Mesothelial cell of epicardium (in vitro differentiated cells): ENCODE measurements at regions not wholly inside any gene's neighbourhood (a gene's known extent, or its start where the extent isn't known, plus 50 kb on each side); places are given as distances from the start of the nearest gene placed in this dataset.

Source experiments
- DNase-seq, 2 experiments: peaks; one replicate each; pipeline ENCODE4 v3.0.0; 2021; ENCODE audit warnings: low spot score in 2 of 2; ENCODE audit not compliant: unreplicated experiment in 2 of 2
- H3K27ac Mint-ChIP-seq: 2 replicates; pipeline ENCODE4 v1.8.0; 2021; ENCODE audit warnings: mixed read lengths
- H3K27me3 Mint-ChIP-seq: 2 replicates; pipeline ENCODE4 v1.8.0; 2021; ENCODE audit warnings: low read depth, mixed read lengths
- H3K36me3 Mint-ChIP-seq: 2 replicates; pipeline ENCODE4 v1.8.0; 2021; ENCODE audit warnings: mixed read lengths
- H3K4me1 Mint-ChIP-seq: 2 replicates; pipeline ENCODE4 v1.8.0; 2021; ENCODE audit warnings: mixed read lengths
- H3K4me3 Mint-ChIP-seq: 2 replicates; pipeline ENCODE4 v1.8.0; 2021; ENCODE audit warnings: mild to moderate bottlenecking, moderate library complexity, mixed read lengths
- H3K9me3 Mint-ChIP-seq: 2 replicates; pipeline ENCODE4 v1.8.0; 2021; ENCODE audit warnings: mixed read lengths
- TF ChIP-seq, protein P1 (sequence below): fragments of 200-600 bp; sonication (generic); IDR thresholded peaks from one replicate; pipeline ENCODE4 v1.5.0; 2021; ENCODE audit warnings: antibody characterized with exemption; ENCODE audit not compliant: unreplicated experiment

DNA sequence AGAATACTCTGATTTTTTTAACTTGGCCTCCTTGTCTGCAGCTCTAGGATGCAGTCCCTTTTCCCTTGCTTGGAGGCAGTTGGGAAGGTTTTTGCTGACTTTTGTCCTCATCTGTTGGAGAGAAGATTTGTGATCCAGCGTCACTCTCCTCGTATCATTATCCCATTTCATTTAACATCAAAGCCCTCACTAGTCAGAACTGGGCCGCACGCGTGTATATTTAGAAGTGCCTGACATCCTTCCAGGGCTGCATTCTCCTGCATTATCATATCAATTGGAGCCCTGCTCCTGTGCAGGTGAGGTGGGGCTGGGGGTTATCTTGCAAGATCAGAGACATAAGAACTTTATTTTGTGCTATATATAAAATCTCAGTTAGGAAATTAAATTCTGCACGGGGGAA is 435.1 kb upstream of the HS6ST1 start:
- no peaks in the 10 kb centered on the region for H3K9me3 Mint-ChIP-seq
- TF ChIP-seq, protein P1, sequence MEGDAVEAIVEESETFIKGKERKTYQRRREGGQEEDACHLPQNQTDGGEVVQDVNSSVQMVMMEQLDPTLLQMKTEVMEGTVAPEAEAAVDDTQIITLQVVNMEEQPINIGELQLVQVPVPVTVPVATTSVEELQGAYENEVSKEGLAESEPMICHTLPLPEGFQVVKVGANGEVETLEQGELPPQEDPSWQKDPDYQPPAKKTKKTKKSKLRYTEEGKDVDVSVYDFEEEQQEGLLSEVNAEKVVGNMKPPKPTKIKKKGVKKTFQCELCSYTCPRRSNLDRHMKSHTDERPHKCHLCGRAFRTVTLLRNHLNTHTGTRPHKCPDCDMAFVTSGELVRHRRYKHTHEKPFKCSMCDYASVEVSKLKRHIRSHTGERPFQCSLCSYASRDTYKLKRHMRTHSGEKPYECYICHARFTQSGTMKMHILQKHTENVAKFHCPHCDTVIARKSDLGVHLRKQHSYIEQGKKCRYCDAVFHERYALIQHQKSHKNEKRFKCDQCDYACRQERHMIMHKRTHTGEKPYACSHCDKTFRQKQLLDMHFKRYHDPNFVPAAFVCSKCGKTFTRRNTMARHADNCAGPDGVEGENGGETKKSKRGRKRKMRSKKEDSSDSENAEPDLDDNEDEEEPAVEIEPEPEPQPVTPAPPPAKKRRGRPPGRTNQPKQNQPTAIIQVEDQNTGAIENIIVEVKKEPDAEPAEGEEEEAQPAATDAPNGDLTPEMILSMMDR = no peak
- no peak overlapping the region for H3K4me3 Mint-ChIP-seq
- peaks cover 47% of the 10 kb centered on the region for H3K4me1 Mint-ChIP-seq
- no peaks in the 10 kb centered on the region for H3K36me3 Mint-ChIP-seq
- H3K27me3 Mint-ChIP-seq = no peaks in the 10 kb centered on the region
- peak overlapping the region; percentile 75 for H3K27ac Mint-ChIP-seq
- DNase-seq = no peak

- Mint-ChIP-seq H3K4me3 (no peak overlapping the region), H3K27me3 (no peaks in the 10 kb centered on the region), H3K4me1 (peaks cover 46% of the 10 kb centered on the region), H3K36me3 (no peaks in the 10 kb centered on the region), H3K9me3 (no peaks in the 10 kb centered on the region), H3K27ac (peak overlapping the region; percentile 75)
- DNase-seq = peak in 1 of 2 experiments; percentile 42
- TF ChIP-seq, protein P1 = no peak
Observed at GRCh38 chr2:128754246-128754724, 435.6 kb upstream of the HS6ST1 start.

DNA sequence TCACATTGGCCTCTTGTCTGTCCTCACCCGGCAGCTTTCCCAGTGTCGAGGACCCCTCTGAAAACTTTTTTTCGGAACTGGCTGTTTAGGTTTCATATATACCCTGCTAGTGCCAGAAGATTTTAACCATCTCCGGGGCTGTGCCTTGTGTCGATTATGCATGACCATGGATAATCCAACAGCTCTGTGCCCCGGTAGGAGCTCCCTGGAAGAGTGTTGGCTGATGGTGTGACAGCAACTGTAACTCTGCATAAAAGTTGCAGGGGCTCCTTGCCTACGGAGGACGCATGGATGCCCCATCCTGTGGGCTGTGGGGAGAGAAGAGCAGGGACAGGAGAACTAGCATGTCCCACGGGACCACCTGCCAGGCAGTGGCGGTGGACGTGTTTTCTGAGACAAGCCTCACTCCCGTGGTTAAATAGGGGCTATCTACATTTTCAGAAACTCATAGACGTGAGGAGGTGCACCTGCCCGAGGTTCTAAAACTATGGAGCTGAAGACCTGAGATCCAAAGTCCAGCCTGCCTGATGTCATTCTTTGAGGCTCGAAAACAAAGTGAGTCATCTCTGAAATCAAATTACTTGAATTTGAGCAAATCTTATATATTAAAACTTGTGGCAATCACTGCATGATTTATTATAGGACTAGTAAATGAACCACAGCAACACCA is 437.2 kb upstream of the HS6ST1 start:
- H3K4me1 Mint-ChIP-seq = peaks cover 40% of the 10 kb centered on the region
- H3K27me3 Mint-ChIP-seq = no peaks in the 10 kb centered on the region
- no peak overlapping the region for H3K4me3 Mint-ChIP-seq
- no peak overlapping the region for H3K27ac Mint-ChIP-seq
- no peaks in the 10 kb centered on the region for H3K36me3 Mint-ChIP-seq
- peaks cover 9% of the 10 kb centered on the region for H3K9me3 Mint-ChIP-seq
- DNase-seq = no peak
- TF ChIP-seq, protein P1 = no peak

GRCh38 chr2:128756365-128756717 is 437.7 kb upstream of the HS6ST1 start:
- Mint-ChIP-seq H3K36me3 (peaks cover under 1% of the 10 kb centered on the region), H3K9me3 (peaks cover 14% of the 10 kb centered on the region), H3K27ac (no peak overlapping the region), H3K27me3 (no peaks in the 10 kb centered on the region), H3K4me1 (peaks cover 36% of the 10 kb centered on the region), H3K4me3 (no peak overlapping the region)
- DNase-seq = no peak
- TF ChIP-seq, protein P1 = no peak

- H3K36me3 Mint-ChIP-seq = peaks cover 28% of the 10 kb centered on the region
- H3K4me3 Mint-ChIP-seq = no peak overlapping the region
- TF ChIP-seq, protein P1 = no peak
- H3K27me3 Mint-ChIP-seq = no peaks in the 10 kb centered on the region
- peaks cover 43% of the 10 kb centered on the region for H3K9me3 Mint-ChIP-seq
- H3K4me1 Mint-ChIP-seq = peaks cover 10% of the 10 kb centered on the region
- DNase-seq = no peak
- H3K27ac Mint-ChIP-seq = no peak overlapping the region
Observed at GRCh38 chr2:128765811-128766210, 447.1 kb upstream of the HS6ST1 start.
